Sciatic nerve (tissue), 2 donors: ENCODE measurements at regions not wholly inside any gene's neighbourhood (a gene's known extent, or its start where the extent isn't known, plus 50 kb on each side); places are given as distances from the start of the nearest gene placed in this dataset.
"Not testable (repeated sequence)": the region's sequence is repeated elsewhere in the genome, so short reads cannot be mapped to it uniquely, and the experiment has no call there.

ENCODE experiments used
- ATAC-seq: fragments of 200-7000 bp; cut with Tn5 transposase; one replicate; pipeline ENCODE4 v1.9.1; 2020; ENCODE audit warnings: mild to moderate bottlenecking, moderate library complexity
- DNase-seq: peaks from one replicate; pipeline ENCODE4 v3.0.0-alpha.2; 2020; ENCODE audit warnings: low spot score
- intact Hi-C: fragments of 100-400 bp; cut with DNase I; formaldehyde crosslinking; loops from one replicate; pipeline ENCODE4 v1.14.2; 2022
- donor health status: DM: no; HTN: no; CAD: no.
- donor health status: DM: no; HTN: no; CAD: no.

- intact Hi-C loops, result no loop called here
- ATAC-seq (no peak), DNase-seq (no peak)
Measured at GRCh38 chr13:44818016-44818415, 171.3 kb downstream of the NUFIP1 start.

- no peak for DNase-seq
- intact Hi-C loops, result no loop called here
- ATAC-seq, result no peak
Measured at GRCh38 chr13:44817131-44817671, 172.1 kb downstream of the NUFIP1 start.

DNA sequence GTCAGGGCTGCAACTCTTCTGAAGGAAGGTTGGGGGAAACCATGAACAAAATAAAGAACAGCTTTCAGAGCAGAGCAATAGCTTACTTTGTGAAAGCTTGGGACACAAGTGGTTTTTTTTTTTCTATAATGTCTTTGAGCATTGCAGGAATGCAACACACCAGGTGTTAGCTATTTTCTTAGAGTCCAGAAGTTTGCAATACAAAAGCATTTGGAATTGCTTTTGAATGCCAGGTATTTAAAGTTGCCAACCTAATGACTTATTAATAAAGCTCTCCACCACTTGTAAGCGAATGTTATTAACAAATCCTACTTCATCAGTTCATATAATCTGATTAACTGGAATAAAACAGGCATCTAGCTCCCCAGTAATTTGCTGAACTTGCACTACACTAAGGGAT lies 172.6 kb downstream of the NUFIP1 start:
- DNase-seq (no peak), ATAC-seq (no peak)
- intact Hi-C loops, result no loop called here

DNA sequence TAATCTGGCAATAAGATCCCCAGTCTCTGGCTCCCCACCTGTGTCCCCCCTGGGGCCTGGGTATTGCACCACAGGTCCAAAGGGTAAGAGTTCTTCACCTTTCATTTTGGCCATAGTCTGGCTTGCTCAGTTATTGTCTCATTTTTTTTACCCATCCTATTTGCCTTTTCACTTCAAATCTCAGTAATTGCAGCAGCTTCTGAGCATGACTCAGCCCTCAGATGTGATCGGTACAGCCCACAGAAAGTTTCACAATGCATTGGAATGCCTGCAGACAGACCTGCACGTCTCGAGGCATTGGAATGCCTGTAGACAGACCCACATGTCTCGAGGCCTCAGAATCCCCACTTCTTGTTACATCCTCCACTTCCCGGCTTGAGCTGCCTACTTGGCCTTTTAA lies 173.6 kb downstream of the NUFIP1 start:
- ATAC-seq (peak; percentile 91), DNase-seq (no peak)
- intact Hi-C loops, result no loop called here

- intact Hi-C loops, result no loop called here
- no peak for ATAC-seq
- no peak for DNase-seq
Measured at GRCh38 chr13:44814836-44815235, 174.4 kb downstream of the NUFIP1 start.

GRCh38 chr13:44814161-44814560 lies 175.1 kb downstream of the NUFIP1 start:
- intact Hi-C loops, result no loop called here
- DNase-seq, result no peak
- no peak for ATAC-seq

GRCh38 chr13:44812818-44813217 lies 176.5 kb downstream of the NUFIP1 start:
- intact Hi-C loops, result no loop called here
- DNase-seq, result no peak

DNA sequence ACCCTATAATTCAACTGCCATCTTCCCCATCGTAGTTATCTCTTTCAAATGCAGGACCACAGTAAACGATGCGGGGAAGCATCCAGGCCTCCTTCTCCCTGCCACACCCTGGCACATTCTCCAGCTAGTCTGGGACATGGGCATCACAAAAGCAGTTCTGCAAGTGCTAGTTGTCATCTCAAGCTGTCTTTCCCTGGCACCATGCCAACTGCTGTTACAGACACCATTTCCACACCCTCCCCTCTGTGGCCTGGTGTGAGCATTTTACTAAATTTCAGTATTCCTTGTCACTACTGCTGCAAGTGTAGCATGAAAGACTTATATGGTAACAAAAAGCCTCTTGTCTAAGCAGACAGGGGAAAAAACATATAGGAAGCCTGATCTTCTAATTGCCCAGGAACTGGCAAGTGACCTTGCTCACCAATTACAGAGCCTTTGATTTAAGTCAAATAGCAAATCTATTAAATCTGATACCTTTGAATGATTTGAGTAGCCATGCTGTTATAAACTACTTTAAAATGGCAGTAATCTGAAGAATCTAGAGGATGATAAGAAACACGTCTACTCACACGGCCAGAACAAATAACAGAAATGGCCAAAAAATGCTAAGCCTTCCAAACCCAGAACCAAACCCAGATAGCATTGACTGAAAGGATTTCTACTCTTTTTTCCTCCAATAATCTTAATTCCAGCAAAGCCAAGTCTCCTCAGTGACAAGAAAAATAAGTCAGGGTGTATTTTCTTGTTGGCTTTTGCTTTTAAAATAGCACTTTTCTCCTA lies 179.0 kb downstream of the NUFIP1 start:
- intact Hi-C loops, result no loop called here
- no peak for DNase-seq

More at GRCh38 chr13:44812818-44813217, 176.5 kb downstream of the NUFIP1 start:
- no peak for ATAC-seq

GRCh38 chr13:44809190-44809589 lies 180.1 kb downstream of the NUFIP1 start:
- DNase-seq (no peak), ATAC-seq (no peak)
- intact Hi-C loops, result no loop called here

More for the DNA sequence above, 179.0 kb downstream of the NUFIP1 start:
- no peak for ATAC-seq

DNA sequence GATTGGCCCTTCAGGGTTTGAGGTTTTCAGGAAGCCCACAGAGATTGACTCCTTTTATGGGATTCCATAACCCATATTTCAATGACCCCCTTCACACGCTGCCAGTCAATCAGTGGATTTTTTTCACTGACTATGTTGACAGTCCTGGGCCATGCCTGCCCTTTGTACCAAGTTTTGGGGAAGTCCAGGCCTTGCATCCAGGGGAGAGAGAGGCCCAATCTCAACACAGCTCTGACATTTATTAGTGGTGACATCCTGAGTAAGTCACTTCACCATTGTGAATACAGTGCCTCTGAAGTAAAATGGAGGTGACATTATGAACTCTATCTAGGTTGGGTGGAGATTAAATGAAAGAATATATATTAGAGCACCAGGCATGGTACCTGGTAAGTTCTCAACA lies 181.1 kb downstream of the NUFIP1 start:
- ATAC-seq, result no peak
- intact Hi-C loops, result no loop called here
- DNase-seq, result no peak

- no peak for DNase-seq
- no peak for ATAC-seq
- intact Hi-C loops, result no loop called here
Measured at GRCh38 chr13:44807449-44808034, 181.7 kb downstream of the NUFIP1 start.

- intact Hi-C loops, result no loop called here
- ATAC-seq (peak; percentile 54), DNase-seq (no peak)
Measured at GRCh38 chr13:44806826-44807225, 182.4 kb downstream of the NUFIP1 start.

DNA sequence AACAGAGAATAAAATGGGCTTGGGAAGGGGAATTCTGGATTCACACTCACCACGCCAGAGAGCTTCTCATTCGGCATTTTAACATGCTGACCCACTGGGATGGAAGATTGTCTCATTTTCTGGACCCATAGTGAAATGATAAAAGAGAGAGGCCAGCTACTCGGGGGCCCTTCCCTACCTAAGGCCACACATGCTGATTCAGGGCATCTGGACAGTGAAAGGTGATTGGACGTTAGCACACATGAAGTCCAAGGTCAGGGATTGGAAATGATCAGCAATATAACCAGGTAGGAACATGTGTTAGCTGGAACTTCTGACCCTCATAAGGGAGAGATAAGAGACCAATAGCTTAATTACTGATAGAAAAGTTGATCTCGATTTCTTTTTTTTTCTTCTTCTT lies 183.7 kb downstream of the NUFIP1 start:
- no peak for DNase-seq
- intact Hi-C loops, result no loop called here
- no peak for ATAC-seq

DNA sequence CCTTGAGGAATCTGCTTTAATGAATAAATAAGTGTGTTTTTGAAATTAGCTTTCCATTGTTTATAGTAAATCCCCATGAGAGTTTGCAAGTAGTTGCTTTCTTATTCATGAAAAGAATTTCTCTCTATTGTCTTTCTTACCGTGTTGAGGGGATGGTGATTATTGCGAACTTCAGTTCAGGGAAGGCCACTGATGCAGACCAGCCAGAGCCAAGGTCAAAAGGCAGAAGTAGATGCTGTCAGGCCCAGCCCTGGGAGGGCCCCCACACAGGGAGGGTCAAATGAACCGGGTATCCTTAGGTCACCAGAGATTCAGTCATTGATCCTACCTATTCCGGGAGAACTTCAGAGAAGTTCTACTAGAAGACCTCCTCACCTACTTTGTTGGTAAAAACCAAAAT lies 185.9 kb downstream of the NUFIP1 start:
- intact Hi-C loops, result no loop called here
- ATAC-seq, result no peak
- no peak for DNase-seq

DNA sequence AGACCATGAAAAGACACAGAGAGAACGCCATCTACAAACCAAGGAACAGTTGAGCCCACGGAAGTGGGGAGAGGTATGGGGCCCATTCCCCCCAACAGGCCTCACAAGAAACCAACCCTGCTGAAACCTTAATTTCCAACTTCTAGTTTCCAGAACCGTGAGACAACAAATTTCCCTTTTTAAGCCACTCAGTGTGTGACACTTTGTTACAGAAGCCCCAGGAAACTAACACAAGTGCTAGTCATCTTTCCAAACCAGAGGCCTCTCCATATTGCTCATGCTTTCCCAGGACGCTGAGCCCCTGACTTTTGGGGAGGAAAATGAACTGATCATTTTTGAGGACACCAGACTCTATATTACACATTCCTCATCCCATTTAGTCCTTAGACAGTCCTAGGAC lies 186.8 kb downstream of the NUFIP1 start:
- intact Hi-C loops, result no loop called here
- DNase-seq (no peak), ATAC-seq (no peak)

GRCh38 chr13:44801990-44802389 lies 187.3 kb downstream of the NUFIP1 start:
- intact Hi-C loops, result no loop called here
- no peak for ATAC-seq
- no peak for DNase-seq

- DNase-seq (no peak), ATAC-seq (no peak)
- intact Hi-C loops, result no loop called here
Measured at GRCh38 chr13:44800626-44801025, 188.6 kb downstream of the NUFIP1 start.

DNA sequence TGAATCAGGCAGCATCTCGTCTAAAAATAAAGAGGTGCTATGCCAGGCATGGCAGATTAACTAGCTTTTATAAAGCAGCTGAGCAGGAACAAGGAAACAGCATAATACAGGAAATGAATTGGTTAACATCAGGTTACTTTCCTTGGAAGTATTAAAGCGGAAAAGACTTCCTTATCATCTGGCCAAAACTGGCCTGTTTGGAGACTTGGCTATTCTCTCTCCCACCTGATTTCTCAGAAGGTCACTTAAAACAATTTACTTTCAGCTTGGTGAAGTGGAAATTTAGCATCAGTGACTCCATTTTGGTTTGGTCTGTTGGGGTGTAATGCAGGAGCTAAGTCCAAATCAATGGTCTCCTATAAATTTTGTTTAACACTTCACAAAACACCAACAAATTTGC lies 191.6 kb downstream of the NUFIP1 start:
- intact Hi-C loops, result no loop called here
- ATAC-seq, result no peak
- DNase-seq, result no peak

- ATAC-seq, result no peak
- intact Hi-C loops, result no loop called here
- no peak for DNase-seq
Measured at GRCh38 chr13:44796597-44797490, 192.4 kb downstream of the NUFIP1 start.

GRCh38 chr13:44796039-44796438 lies 193.2 kb downstream of the NUFIP1 start:
- DNase-seq, ATAC-seq, intact Hi-C loops: not testable (repeated sequence)
